ENCODE measurements at regions not wholly inside any gene's neighbourhood (a gene's known extent, or its start where the extent isn't known, plus 50 kb on each side); places are given as distances from the start of the nearest gene placed in this dataset.

- no peak for TF ChIP-seq CTCF (IDR thresholded peaks at IDR 0.05; ENCODE audit: insufficient read depth in 1 of 2, low read depth in 1 of 2, low read length in 1 of 2, severe bottlenecking in 1 of 2, unreplicated experiment in 1 of 2)
- H3K27ac Mint-ChIP-seq (ENCODE audit: unreplicated experiment): no peak overlapping the region
- no TSS peak for BruUV-seq (replicated peaks)
- Histone ChIP-seq H3K4me1 (peaks cover 14% of the 10 kb centered on the region; the same call in 1 of the 2 replicates), H3K27me3 (replicated peaks; ENCODE audit: control insufficient read depth, insufficient read depth, low read length) (no peaks in the 10 kb centered on the region), H3K9me3 (no peaks in the 10 kb centered on the region), H3K36me3 (ENCODE audit: control insufficient read depth, insufficient read depth, low read length) (no peaks in the 10 kb centered on the region), H3K4me3 (ENCODE audit: low read depth, low read length) (no peak overlapping the region)
- intact Hi-C loops (cut with micrococcal nuclease; ENCODE audit: unreplicated experiment): no loop called here
- H3K9me3 Mint-ChIP-seq (ENCODE audit: unreplicated experiment): no peaks in the 10 kb centered on the region
- ChIA-PET CTCF (no interaction called here), POLR2A (no interaction called here)
- no peaks in the 10 kb centered on the region for H3K4me1 Mint-ChIP-seq (ENCODE audit: low read depth, unreplicated experiment)
- no peaks in the 10 kb centered on the region for H3K27me3 Mint-ChIP-seq (ENCODE audit: insufficient read depth, unreplicated experiment)
- H3K36me3 Mint-ChIP-seq (ENCODE audit: insufficient read depth, unreplicated experiment): no peaks in the 10 kb centered on the region
- DNase-seq: no peak
- H3K4me3 Mint-ChIP-seq (ENCODE audit: unreplicated experiment): no peak overlapping the region
Measured at GRCh38 chr3:117308756-117309155, 599.2 kb downstream of the TUSC7 start.

DNA sequence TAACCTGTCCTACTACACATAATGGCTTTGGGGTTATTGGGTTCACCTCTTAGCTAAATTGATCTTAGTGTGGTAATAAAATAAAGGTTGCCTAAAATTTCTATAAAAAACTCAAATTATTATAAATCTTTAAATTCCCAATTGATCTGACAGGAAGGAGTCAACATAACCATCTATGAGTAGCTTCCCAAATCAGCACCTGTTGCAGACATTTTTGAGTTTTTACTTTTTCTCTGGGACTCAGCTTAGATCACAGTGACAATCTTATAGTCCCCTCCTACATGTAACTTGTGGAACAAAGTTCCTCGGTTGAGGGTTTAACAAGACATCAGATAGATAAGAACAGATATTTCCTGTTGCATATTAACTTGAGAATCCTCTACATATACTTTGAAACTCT is 601.0 kb downstream of the TUSC7 start:
- POLR2A ChIA-PET: no interaction called here
- BruUV-seq (replicated peaks): no TSS peak
- H3K4me1 Mint-ChIP-seq (ENCODE audit: low read depth, unreplicated experiment): no peaks in the 10 kb centered on the region

GRCh38 chr3:117314441-117315150 is 605.0 kb downstream of the TUSC7 start:
- Histone ChIP-seq H3K4me3 (ENCODE audit: low read depth, low read length) (no peak overlapping the region), H3K4me1 (peaks cover 18% of the 10 kb centered on the region), H3K9me3 (no peaks in the 10 kb centered on the region), H3K27me3 (replicated peaks; ENCODE audit: control insufficient read depth, insufficient read depth, low read length) (no peaks in the 10 kb centered on the region), H3K36me3 (ENCODE audit: control insufficient read depth, insufficient read depth, low read length) (no peaks in the 10 kb centered on the region)
- no peak overlapping the region for H3K27ac Mint-ChIP-seq (ENCODE audit: unreplicated experiment)
- no peak for DNase-seq
- intact Hi-C loops (cut with micrococcal nuclease; ENCODE audit: unreplicated experiment): no loop called here
- H3K4me3 Mint-ChIP-seq (ENCODE audit: unreplicated experiment): no peak overlapping the region
- CTCF ChIA-PET: no interaction called here
- peaks cover 5% of the 10 kb centered on the region for H3K36me3 Mint-ChIP-seq (ENCODE audit: insufficient read depth, unreplicated experiment)
- no peaks in the 10 kb centered on the region for H3K27me3 Mint-ChIP-seq (ENCODE audit: insufficient read depth, unreplicated experiment)
- H3K9me3 Mint-ChIP-seq (ENCODE audit: unreplicated experiment): peaks cover 9% of the 10 kb centered on the region
- TF ChIP-seq CTCF (IDR thresholded peaks at IDR 0.05; ENCODE audit: insufficient read depth in 1 of 2, low read depth in 1 of 2, low read length in 1 of 2, severe bottlenecking in 1 of 2, unreplicated experiment in 1 of 2): no peak
- POLR2A ChIA-PET: no interaction called here
- no peaks in the 10 kb centered on the region for H3K4me1 Mint-ChIP-seq (ENCODE audit: low read depth, unreplicated experiment)
- no TSS peak for BruUV-seq (replicated peaks)

More for the DNA sequence above, 601.0 kb downstream of the TUSC7 start:
- Histone ChIP-seq H3K27me3 (replicated peaks; ENCODE audit: control insufficient read depth, insufficient read depth, low read length) (no peaks in the 10 kb centered on the region), H3K36me3 (ENCODE audit: control insufficient read depth, insufficient read depth, low read length) (no peaks in the 10 kb centered on the region), H3K4me1 (peaks cover 18% of the 10 kb centered on the region), H3K4me3 (ENCODE audit: low read depth, low read length) (no peak overlapping the region), H3K9me3 (no peaks in the 10 kb centered on the region)
- peaks cover 9% of the 10 kb centered on the region for H3K9me3 Mint-ChIP-seq (ENCODE audit: unreplicated experiment)
- no peak overlapping the region for H3K27ac Mint-ChIP-seq (ENCODE audit: unreplicated experiment)
- peaks cover 5% of the 10 kb centered on the region for H3K36me3 Mint-ChIP-seq (ENCODE audit: insufficient read depth, unreplicated experiment)
- TF ChIP-seq CTCF (IDR thresholded peaks at IDR 0.05; ENCODE audit: insufficient read depth in 1 of 2, low read depth in 1 of 2, low read length in 1 of 2, severe bottlenecking in 1 of 2, unreplicated experiment in 1 of 2): no peak
- intact Hi-C loops (cut with micrococcal nuclease; ENCODE audit: unreplicated experiment): no loop called here
- H3K4me3 Mint-ChIP-seq (ENCODE audit: unreplicated experiment): no peak overlapping the region
- CTCF ChIA-PET: no interaction called here
- no peaks in the 10 kb centered on the region for H3K27me3 Mint-ChIP-seq (ENCODE audit: insufficient read depth, unreplicated experiment)
- no peak for DNase-seq
